Activated CD4-positive, alpha-beta T cell treated with anti-CD3 and anti-CD28 coated beads for 36 hours (primary cell): ENCODE measurements at regions not wholly inside any gene's neighbourhood (a gene's known extent, or its start where the extent isn't known, plus 50 kb on each side); places are given as distances from the start of the nearest gene placed in this dataset.
"Not testable (repeated sequence)": the region's sequence is repeated elsewhere in the genome, so short reads cannot be mapped to it uniquely, and the experiment has no call there.

Source experiments
- ATAC-seq: fragments of 200-7000 bp; cut with Tn5 transposase; one replicate; pipeline ENCODE4 v1.10.0; 2021; ENCODE audit warnings: mild to moderate bottlenecking, moderate library complexity
- CTCF ChIA-PET: fragments of 350-600 bp; sonication (Branson Sonifier 250); formaldehyde crosslinking; loops from one replicate; lab custom pipeline; 2021; ENCODE audit warnings: antibody characterized with exemption; lab: Charles Lee
- POLR2A ChIA-PET: fragments of 350-600 bp; sonication (Branson Sonifier 250); formaldehyde crosslinking; loops from one replicate; lab custom pipeline; 2021; ENCODE audit warnings: antibody characterized with exemption, inconsistent platforms; lab: Charles Lee
- DNase-seq: peaks from one replicate; pipeline ENCODE4 v3.0.0-alpha.2; 2020
- H3K27ac Mint-ChIP-seq: one replicate; pipeline ENCODE4 v1.8.0; 2021; ENCODE audit warnings: mixed read lengths
- H3K27me3 Mint-ChIP-seq: one replicate; pipeline ENCODE4 v1.8.0; 2021; ENCODE audit warnings: mixed read lengths
- H3K36me3 Mint-ChIP-seq: one replicate; pipeline ENCODE4 v1.8.0; 2021; ENCODE audit warnings: low read depth, mixed read lengths
- H3K4me1 Mint-ChIP-seq: one replicate; pipeline ENCODE4 v1.8.0; 2021; ENCODE audit warnings: mixed read lengths
- H3K4me3 Mint-ChIP-seq: one replicate; pipeline ENCODE4 v1.8.0; 2021; ENCODE audit warnings: mild to moderate bottlenecking, moderate library complexity, mixed read lengths
- H3K9me3 Mint-ChIP-seq: one replicate; pipeline ENCODE4 v1.8.0; 2021; ENCODE audit warnings: low read depth, mixed read lengths
- intact Hi-C, 2 experiments: fragments of 100-400 bp; cut with DNase I in 1 of 2; cut with micrococcal nuclease in 1 of 2; formaldehyde crosslinking; loops; one replicate each; pipeline versions ENCODE4 v1.14.2 to v1.15.1; 2022 to 2024; cut with DNase I, micrococcal nuclease

DNA sequence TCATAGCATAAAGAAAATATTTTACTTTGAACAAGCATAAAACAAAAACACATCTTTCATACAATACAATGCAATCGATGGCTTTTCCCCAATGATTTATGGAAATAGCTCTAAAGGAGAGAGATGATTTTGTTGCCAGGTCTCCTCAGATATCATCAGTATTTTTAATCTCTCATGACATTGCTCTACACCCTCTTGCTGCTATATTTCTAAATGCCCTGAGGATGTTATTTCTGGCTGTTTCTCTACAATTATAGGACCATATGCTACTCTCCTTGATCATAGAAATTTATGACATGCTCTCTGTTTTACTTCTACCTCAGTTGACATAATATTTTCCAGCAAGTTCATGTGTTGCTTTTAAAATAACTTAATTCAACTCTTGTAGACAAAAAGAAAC lies 654.9 kb upstream of the GBE1 start:
- intact Hi-C loops = no loop called here
- Mint-ChIP-seq H3K27ac (no peak overlapping the region), H3K27me3 (no peaks in the 10 kb centered on the region), H3K4me3 (no peak overlapping the region), H3K36me3 (no peaks in the 10 kb centered on the region), H3K9me3 (peaks cover 9% of the 10 kb centered on the region), H3K4me1 (no peaks in the 10 kb centered on the region)
- ChIA-PET CTCF (no interaction called here), POLR2A (no interaction called here)
- no peak for ATAC-seq
- no peak for DNase-seq

- no peaks in the 10 kb centered on the region for H3K36me3 Mint-ChIP-seq
- no peak for DNase-seq
- intact Hi-C loops = no loop called here
- no peaks in the 10 kb centered on the region for H3K27me3 Mint-ChIP-seq
- no peak overlapping the region for H3K27ac Mint-ChIP-seq
- ChIA-PET CTCF (no interaction called here), POLR2A (no interaction called here)
- ATAC-seq = no peak
- no peak overlapping the region for H3K4me3 Mint-ChIP-seq
- H3K4me1 Mint-ChIP-seq = no peaks in the 10 kb centered on the region
- H3K9me3 Mint-ChIP-seq = peaks cover 2% of the 10 kb centered on the region
These were observed 651.7 kb upstream of the GBE1 start for GRCh38 chr3:82413171-82413570.

- POLR2A ChIA-PET = no interaction called here
- ATAC-seq (no peak), DNase-seq (no peak)
- Mint-ChIP-seq H3K36me3 (no peaks in the 10 kb centered on the region), H3K4me1 (no peaks in the 10 kb centered on the region), H3K4me3 (no peak overlapping the region), H3K27ac (no peak overlapping the region), H3K27me3 (no peaks in the 10 kb centered on the region), H3K9me3 (peaks cover 2% of the 10 kb centered on the region)
- intact Hi-C loops = no loop called here
- CTCF ChIA-PET = no interaction called here
These were observed 648.9 kb upstream of the GBE1 start for GRCh38 chr3:82410366-82410765.

- CTCF ChIA-PET = interaction anchor here (1.1 kb wide), 1 partner anchor 9 kb away, joined by 4 read pairs; no protein-coding TSS in a partner anchor
- DNase-seq (no peak), ATAC-seq (no peak)
- intact Hi-C loops = no loop called here
- no peak overlapping the region for H3K4me3 Mint-ChIP-seq
- H3K27ac Mint-ChIP-seq = no peak overlapping the region
- no peaks in the 10 kb centered on the region for H3K36me3 Mint-ChIP-seq
- POLR2A ChIA-PET = no interaction called here
- no peaks in the 10 kb centered on the region for H3K27me3 Mint-ChIP-seq
- H3K9me3 Mint-ChIP-seq = peaks cover 2% of the 10 kb centered on the region
- no peaks in the 10 kb centered on the region for H3K4me1 Mint-ChIP-seq
These were observed 648.4 kb upstream of the GBE1 start for GRCh38 chr3:82409842-82410241.

- H3K4me3 Mint-ChIP-seq = no peak overlapping the region
- H3K9me3 Mint-ChIP-seq = peaks cover 4% of the 10 kb centered on the region
- intact Hi-C loops = no loop called here
- CTCF ChIA-PET = no interaction called here
- no peak overlapping the region for H3K27ac Mint-ChIP-seq
- POLR2A ChIA-PET = no interaction called here
- no peaks in the 10 kb centered on the region for H3K4me1 Mint-ChIP-seq
- no peaks in the 10 kb centered on the region for H3K27me3 Mint-ChIP-seq
- DNase-seq (no peak), ATAC-seq (no peak)
- H3K36me3 Mint-ChIP-seq = no peaks in the 10 kb centered on the region
These were observed 630.8 kb upstream of the GBE1 start for GRCh38 chr3:82392203-82392775.

DNA sequence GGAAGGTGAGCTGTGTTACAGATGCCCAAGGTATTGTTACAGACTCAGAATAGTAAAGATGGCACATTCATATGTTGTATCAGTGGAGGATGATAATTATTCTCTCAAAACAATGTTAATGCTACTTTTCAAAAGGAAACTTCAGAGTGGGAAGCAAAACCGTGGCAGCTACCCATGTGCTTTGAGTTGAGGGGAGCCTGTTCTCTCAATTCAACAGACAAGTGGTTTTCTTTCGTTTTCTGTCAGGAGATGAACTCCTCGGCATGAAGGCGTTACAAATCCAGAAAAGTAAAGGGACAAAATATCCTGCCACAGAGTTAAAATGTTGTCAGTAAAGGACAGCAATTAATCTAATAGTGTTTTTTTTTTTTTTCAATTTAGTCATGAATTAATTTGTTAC lies 629.4 kb upstream of the GBE1 start:
- Mint-ChIP-seq H3K36me3 (no peaks in the 10 kb centered on the region), H3K27me3 (no peaks in the 10 kb centered on the region), H3K4me3 (no peak overlapping the region), H3K9me3 (peaks cover 4% of the 10 kb centered on the region), H3K4me1 (no peaks in the 10 kb centered on the region), H3K27ac (no peak overlapping the region)
- ChIA-PET CTCF (no interaction called here), POLR2A (no interaction called here)
- ATAC-seq = no peak
- DNase-seq = no peak
- intact Hi-C loops = no loop called here

DNA sequence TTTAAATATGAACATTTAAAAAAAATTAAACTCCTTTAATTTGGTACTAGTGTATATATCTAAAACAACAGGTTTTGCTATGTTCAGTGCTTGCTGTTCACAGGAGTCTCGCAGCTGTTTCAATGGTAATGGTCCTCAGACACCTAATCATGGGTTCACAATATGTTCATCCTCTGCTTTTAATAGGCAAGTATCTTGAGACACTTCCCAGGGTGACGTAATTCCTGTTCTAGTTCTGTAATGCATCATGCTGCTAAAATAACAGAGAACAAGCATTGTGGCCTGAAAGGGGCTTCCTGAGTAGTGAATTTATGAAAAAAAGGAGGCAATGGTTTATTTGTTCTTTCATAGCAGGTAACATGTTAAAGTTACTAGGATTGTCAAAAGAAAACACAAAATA lies 625.2 kb upstream of the GBE1 start:
- Mint-ChIP-seq H3K4me1 (no peaks in the 10 kb centered on the region), H3K36me3 (no peaks in the 10 kb centered on the region), H3K4me3 (no peak overlapping the region), H3K9me3 (peaks cover 7% of the 10 kb centered on the region), H3K27me3 (no peaks in the 10 kb centered on the region), H3K27ac (no peak overlapping the region)
- DNase-seq (no peak), ATAC-seq (no peak)
- CTCF ChIA-PET = no interaction called here
- intact Hi-C loops = no loop called here
- POLR2A ChIA-PET = no interaction called here

DNA sequence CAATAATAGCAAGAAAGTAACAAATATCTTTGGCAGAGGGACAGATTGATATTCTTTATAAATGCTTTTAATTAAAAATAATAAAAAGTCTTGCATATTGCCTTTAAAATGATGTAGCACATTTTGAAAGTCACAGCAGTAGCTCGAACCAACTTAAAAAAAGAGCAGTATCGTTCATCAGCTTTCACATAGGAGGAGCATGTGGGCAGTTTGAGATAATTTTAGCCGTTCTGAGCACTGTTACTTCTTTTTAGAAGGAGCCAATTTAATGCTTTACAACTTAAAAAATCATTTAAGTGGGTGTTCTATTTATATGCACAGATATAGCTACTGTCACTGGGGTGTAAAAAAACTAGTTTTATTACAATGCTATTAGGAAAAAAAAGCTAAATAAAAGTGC lies 622.7 kb upstream of the GBE1 start:
- no peak overlapping the region for H3K4me3 Mint-ChIP-seq
- peaks cover 7% of the 10 kb centered on the region for H3K9me3 Mint-ChIP-seq
- H3K27ac Mint-ChIP-seq = no peak overlapping the region
- H3K4me1 Mint-ChIP-seq = no peaks in the 10 kb centered on the region
- ChIA-PET CTCF (no interaction called here), POLR2A (no interaction called here)
- intact Hi-C loops = no loop called here
- no peaks in the 10 kb centered on the region for H3K27me3 Mint-ChIP-seq
- ATAC-seq (no peak), DNase-seq (no peak)
- H3K36me3 Mint-ChIP-seq = no peaks in the 10 kb centered on the region

DNA sequence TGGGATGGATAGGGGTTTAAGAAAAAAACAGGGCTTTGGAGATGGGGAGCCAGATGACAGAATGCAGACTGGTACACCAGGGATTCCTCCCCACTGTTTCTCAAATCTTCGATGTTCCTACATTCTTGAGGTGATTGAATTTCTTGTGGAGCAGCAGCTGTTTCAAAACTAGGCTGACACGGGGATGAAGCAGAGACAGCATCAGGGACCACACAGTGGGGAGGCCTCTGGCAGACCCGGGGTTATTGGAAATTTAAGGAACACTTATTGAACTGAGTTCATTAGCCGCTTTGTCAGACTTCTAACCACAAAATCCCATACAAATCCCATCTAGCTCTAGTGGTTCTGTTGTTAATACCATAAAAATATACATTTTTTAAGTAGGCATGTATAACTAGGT lies 621.4 kb upstream of the GBE1 start:
- DNase-seq (no peak), ATAC-seq (no peak)
- Mint-ChIP-seq H3K27ac (no peak overlapping the region), H3K4me3 (no peak overlapping the region), H3K4me1 (no peaks in the 10 kb centered on the region), H3K36me3 (no peaks in the 10 kb centered on the region), H3K9me3 (peaks cover 9% of the 10 kb centered on the region), H3K27me3 (no peaks in the 10 kb centered on the region)
- intact Hi-C loops = no loop called here
- CTCF ChIA-PET = no interaction called here
- POLR2A ChIA-PET = no interaction called here

DNA sequence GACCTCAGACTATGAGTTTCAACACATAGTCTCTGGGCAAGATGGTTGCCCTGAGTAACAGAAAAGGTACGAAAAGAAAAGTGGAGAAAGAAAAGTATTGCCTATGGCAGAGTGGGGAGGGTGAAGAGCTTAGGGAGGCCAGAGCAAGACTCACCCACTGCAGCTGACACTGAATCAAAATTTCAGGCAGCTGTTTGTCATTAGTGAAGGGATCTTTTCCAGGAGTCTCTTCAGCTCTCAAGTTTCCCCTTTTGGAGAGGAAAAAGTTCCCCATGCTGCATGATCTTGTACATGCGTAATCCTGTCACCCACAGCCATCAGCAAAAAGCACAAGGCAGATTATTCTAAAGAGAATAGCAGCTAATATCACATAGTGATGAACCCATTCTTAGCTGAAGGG lies 616.9 kb upstream of the GBE1 start:
- H3K4me3 Mint-ChIP-seq = no peak overlapping the region
- peaks cover 4% of the 10 kb centered on the region for H3K36me3 Mint-ChIP-seq
- no peaks in the 10 kb centered on the region for H3K4me1 Mint-ChIP-seq
- no peak for ATAC-seq
- H3K27ac Mint-ChIP-seq = no peak overlapping the region
- H3K9me3 Mint-ChIP-seq = peaks cover 19% of the 10 kb centered on the region
- intact Hi-C loops = no loop called here
- H3K27me3 Mint-ChIP-seq = no peaks in the 10 kb centered on the region
- no peak for DNase-seq
- ChIA-PET CTCF (no interaction called here), POLR2A (no interaction called here)

DNA sequence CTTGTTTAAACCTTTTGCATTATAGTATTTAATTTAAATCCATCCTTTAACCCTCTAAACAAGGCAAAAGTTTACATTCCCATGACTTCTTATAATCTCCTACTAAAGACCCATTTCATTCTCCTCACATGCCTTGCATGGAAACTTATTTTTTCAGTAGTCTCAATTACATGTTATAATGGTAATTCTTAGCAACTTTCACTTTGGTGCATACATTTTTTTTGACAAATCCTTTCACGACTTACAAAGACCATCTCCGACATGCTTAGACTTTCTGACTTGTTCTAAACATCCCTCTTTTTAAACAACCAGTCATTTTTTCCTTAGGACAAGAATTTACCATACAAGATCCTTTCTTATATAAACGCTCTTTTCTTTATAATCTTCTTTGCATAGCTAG lies 615.4 kb upstream of the GBE1 start:
- CTCF ChIA-PET = no interaction called here
- Mint-ChIP-seq H3K27me3 (no peaks in the 10 kb centered on the region), H3K36me3 (peaks cover 4% of the 10 kb centered on the region), H3K4me1 (no peaks in the 10 kb centered on the region), H3K9me3 (peaks cover 18% of the 10 kb centered on the region), H3K4me3 (no peak overlapping the region), H3K27ac (no peak overlapping the region)
- intact Hi-C loops = no loop called here
- no peak for ATAC-seq
- POLR2A ChIA-PET = no interaction called here
- no peak for DNase-seq

DNA sequence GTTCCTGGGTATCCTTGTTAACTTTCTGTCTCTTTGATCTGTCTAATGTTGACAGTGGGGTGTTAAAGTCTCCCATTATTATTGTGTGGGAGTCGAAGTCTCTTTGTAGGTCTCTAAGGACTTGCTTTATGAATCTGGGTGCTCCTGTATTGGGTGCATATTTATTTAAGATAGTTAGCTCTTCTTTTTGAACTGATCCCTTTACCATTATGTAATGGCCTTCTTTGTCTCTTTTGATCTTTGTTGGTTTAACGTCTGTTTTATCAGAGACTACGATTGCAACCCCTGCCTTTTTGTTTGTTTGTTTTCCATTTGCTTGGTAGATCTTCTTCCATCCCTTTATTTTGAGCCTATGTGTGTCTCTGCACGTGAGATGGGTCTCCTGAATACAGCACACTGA lies 612.4 kb upstream of the GBE1 start:
- CTCF ChIA-PET, intact Hi-C loops, ATAC-seq, H3K4me3 Mint-ChIP-seq, H3K27me3 Mint-ChIP-seq, H3K36me3 Mint-ChIP-seq, H3K27ac Mint-ChIP-seq, POLR2A ChIA-PET, H3K4me1 Mint-ChIP-seq, DNase-seq: not testable (repeated sequence)
- H3K9me3 Mint-ChIP-seq = peaks cover 19% of the 10 kb centered on the region

GRCh38 chr3:82364827-82365226 lies 603.4 kb upstream of the GBE1 start:
- intact Hi-C loops = no loop called here
- Mint-ChIP-seq H3K27ac (no peak overlapping the region), H3K4me3 (no peak overlapping the region), H3K4me1 (no peaks in the 10 kb centered on the region), H3K9me3 (peaks cover 5% of the 10 kb centered on the region), H3K27me3 (no peaks in the 10 kb centered on the region), H3K36me3 (no peaks in the 10 kb centered on the region)
- DNase-seq = no peak
- ATAC-seq = no peak
- CTCF ChIA-PET = no interaction called here
- POLR2A ChIA-PET = no interaction called here
